ENCODE measurements at regions not wholly inside any gene's neighbourhood (a gene's known extent, or its start where the extent isn't known, plus 50 kb on each side); places are given as distances from the start of the nearest gene placed in this dataset.

GRCh38 chr4:95998311-95998710 lies 158.4 kb downstream of the PDHA2 start:
- Histone ChIP-seq H2AFZ (ENCODE audit: control insufficient read depth, low read depth, low read length) (no peak overlapping the region), H3K27me3 (replicated peaks in 1 of 2; ENCODE audit: control insufficient read depth in 2 of 2, insufficient read depth in 2 of 2, low read length in 1 of 2) (no peaks in the 10 kb centered on the region), H3K9me3 (replicated peaks; ENCODE audit: control insufficient read depth, insufficient read depth, low read length) (no peaks in the 10 kb centered on the region), H3K27ac (ENCODE audit: control insufficient read depth, insufficient read depth) (no peak overlapping the region), H3K36me3 (ENCODE audit: control insufficient read depth in 2 of 2, insufficient read depth in 2 of 2, low read length in 1 of 2) (no peaks in the 10 kb centered on the region), H3K4me3 (no peak overlapping the region), H3K4me2 (ENCODE audit: control insufficient read depth, insufficient read depth) (no peak overlapping the region), H3K9ac (ENCODE audit: control insufficient read depth, insufficient read depth, low read length) (no peak overlapping the region), H3K79me2 (ENCODE audit: control insufficient read depth, insufficient read depth, low read length) (no peaks in the 10 kb centered on the region), H3K4me1 (ENCODE audit: control insufficient read depth, insufficient read depth, low read length) (no peaks in the 10 kb centered on the region), H4K20me1 (ENCODE audit: control insufficient read depth, insufficient read depth) (no peaks in the 10 kb centered on the region)
- no TSS peak for BruUV-seq (replicated peaks)
- RAD21 ChIA-PET (ENCODE audit: unreplicated experiment), result no interaction called here
- DNase-seq (ENCODE audit: low read depth, low spot score) (no peak), ATAC-seq (no peak), FAIRE-seq (no peak)
- SMC1A ChIA-PET (ENCODE audit: uncharacterized antibody, unreplicated experiment), result interaction anchor here (0.8 kb wide), 1 partner anchor 659 kb away, joined by 5 read pairs; no protein-coding TSS in a partner anchor
- TF ChIP-seq MYB (IDR thresholded peaks at IDR 0.05; ENCODE audit: borderline replicate concordance, low read depth, low read length), result no peak
- no peak for TF ChIP-seq ZZZ3 (IDR thresholded peaks at IDR 0.05; ENCODE audit: control insufficient read depth, insufficient read length, low read depth)
- no peak for TF ChIP-seq EZH2 (IDR thresholded peaks at IDR 0.05; ENCODE audit: borderline replicate concordance, control insufficient read depth, low read depth, low read length)
- TF ChIP-seq EP300 (IDR thresholded peaks at IDR 0.05; ENCODE audit: borderline replicate concordance in 1 of 2, control insufficient read depth in 1 of 2, low read depth in 2 of 2, low read length in 2 of 2), result no peak
- TF ChIP-seq BMI1 (IDR thresholded peaks at IDR 0.05; ENCODE audit: borderline replicate concordance), result no peak
- no peak for TF ChIP-seq IRF5 (IDR thresholded peaks at IDR 0.05; ENCODE audit: borderline replicate concordance)
- no peak for TF ChIP-seq TARDBP (IDR thresholded peaks at IDR 0.05; ENCODE audit: borderline replicate concordance)
- no peak for TF ChIP-seq CHD2 (IDR thresholded peaks at IDR 0.05; ENCODE audit: borderline replicate concordance, low read depth, low read length)
- no peak for TF ChIP-seq SRF (IDR thresholded peaks at IDR 0.05; ENCODE audit: low read depth in 2 of 2, low read length in 2 of 2)
- TF ChIP-seq ZNF592 (IDR thresholded peaks at IDR 0.05), result no peak
- TF ChIP-seq PAX8 (IDR thresholded peaks at IDR 0.05), result no peak
- no peak for TF ChIP-seq PML (IDR thresholded peaks at IDR 0.05; ENCODE audit: low read length)
- TF ChIP-seq STAT3 (IDR thresholded peaks at IDR 0.05; ENCODE audit: low read depth, low read length), result no peak
- no peak for TF ChIP-seq FOS (IDR thresholded peaks at IDR 0.05; ENCODE audit: borderline replicate concordance, extremely low read depth, insufficient read length)
- POLR2A ChIA-PET, result no interaction called here
- intact Hi-C loops (cut with micrococcal nuclease; ENCODE audit: unreplicated experiment) (no loop called here), in situ Hi-C loops (cut with MboI) (no loop called here)
- CTCF ChIA-PET, result no interaction called here
- 57% methylated on average over 2 of the region's 2 CpGs for WGBS (ENCODE audit: insufficient coverage, insufficient replicate concordance, low lambda C conversion rate, missing lambda C conversion rate)

All from GM12878 (cell line).